ENCODE measurements at regions not wholly inside any gene's neighbourhood (a gene's known extent, or its start where the extent isn't known, plus 50 kb on each side); places are given as distances from the start of the nearest gene placed in this dataset.

GRCh38 chr5:135188233-135188914 is 154.3 kb upstream of the PITX1 start:
- H3K4me3 ChIP-seq (ENCODE audit: low read depth, low read length) = no peak overlapping the region
- CTCF ChIA-PET = interaction anchor here (0.8 to 1.6 kb wide), 4 partner anchors 177 to 223 kb away, joined by 3 to 5 read pairs (median 3); no protein-coding TSS in a partner anchor
- TF ChIP-seq CTCF (IDR thresholded peaks at IDR 0.05; ENCODE audit: insufficient read depth, low read depth, low read length) = no peak

GRCh38 chr5:135186662-135187522 is 152.9 kb upstream of the PITX1 start:
- POLR2A ChIA-PET = no interaction called here
- no peak for TF ChIP-seq CTCF (IDR thresholded peaks at IDR 0.05; ENCODE audit: insufficient read depth, low read depth, low read length)
- CTCF ChIA-PET = interaction anchor here (0.5 to 1.6 kb wide), 4 partner anchors 175 to 256 kb away, joined by 3 to 5 read pairs (median 3); no protein-coding TSS in a partner anchor

More at GRCh38 chr5:135188233-135188914, 154.3 kb upstream of the PITX1 start:
- Histone ChIP-seq H3K36me3 (ENCODE audit: control insufficient read depth, insufficient read depth, low read length) (no peaks in the 10 kb centered on the region), H3K27me3 (ENCODE audit: control insufficient read depth, insufficient read depth, low read length) (no peaks in the 10 kb centered on the region)
- POLR2A ChIA-PET = interaction anchor here (0.6 kb wide), 1 partner anchor 226 kb away, joined by 6 read pairs; no protein-coding TSS in a partner anchor
- DNase-seq (ENCODE audit: low read depth) = no peak

GRCh38 chr5:135185481-135186065 is 151.5 kb upstream of the PITX1 start:
- ChIA-PET POLR2A (no interaction called here), CTCF (interaction anchor here (0.7 to 1.1 kb wide), 2 partner anchors 12 to 249 kb away, joined by 3 to 4 read pairs; no protein-coding TSS in a partner anchor)
- no peak for TF ChIP-seq CTCF (IDR thresholded peaks at IDR 0.05; ENCODE audit: insufficient read depth, low read depth, low read length)
- no peaks in the 10 kb centered on the region for H3K27me3 ChIP-seq (ENCODE audit: control insufficient read depth, insufficient read depth, low read length)
- no peaks in the 10 kb centered on the region for H3K36me3 ChIP-seq (ENCODE audit: control insufficient read depth, insufficient read depth, low read length)
- H3K4me3 ChIP-seq (ENCODE audit: low read depth, low read length) = no peak overlapping the region
- DNase-seq (ENCODE audit: low read depth) = no peak

More at GRCh38 chr5:135186662-135187522, 152.9 kb upstream of the PITX1 start:
- no peak for DNase-seq (ENCODE audit: low read depth)
- Histone ChIP-seq H3K27me3 (ENCODE audit: control insufficient read depth, insufficient read depth, low read length) (no peaks in the 10 kb centered on the region), H3K4me3 (ENCODE audit: low read depth, low read length) (no peak overlapping the region), H3K36me3 (ENCODE audit: control insufficient read depth, insufficient read depth, low read length) (no peaks in the 10 kb centered on the region)

- no peak overlapping the region for H3K4me3 ChIP-seq (ENCODE audit: low read depth, low read length)
- ChIA-PET POLR2A (no interaction called here), CTCF (no interaction called here)
- H3K27me3 ChIP-seq (ENCODE audit: control insufficient read depth, insufficient read depth, low read length) = no peaks in the 10 kb centered on the region; the same call in 1 of the 2 replicates
- no peak for TF ChIP-seq CTCF (IDR thresholded peaks at IDR 0.05; ENCODE audit: insufficient read depth, low read depth, low read length)
- H3K36me3 ChIP-seq (ENCODE audit: control insufficient read depth, insufficient read depth, low read length) = no peaks in the 10 kb centered on the region
- no peak for DNase-seq (ENCODE audit: low read depth)
Measured at GRCh38 chr5:135184646-135185045, 150.6 kb upstream of the PITX1 start.

GRCh38 chr5:135183464-135183863 is 149.4 kb upstream of the PITX1 start:
- ChIA-PET CTCF (interaction anchor here (1.5 kb wide), 1 partner anchor 11 kb away, joined by 4 read pairs; no protein-coding TSS in a partner anchor), POLR2A (no interaction called here)
- DNase-seq (ENCODE audit: low read depth) = no peak

More at GRCh38 chr5:135183464-135183863, 149.4 kb upstream of the PITX1 start:
- no peaks in the 10 kb centered on the region; the same call in 1 of the 2 replicates for H3K27me3 ChIP-seq (ENCODE audit: control insufficient read depth, insufficient read depth, low read length)
- no peak overlapping the region for H3K4me3 ChIP-seq (ENCODE audit: low read depth, low read length)
- no peaks in the 10 kb centered on the region for H3K36me3 ChIP-seq (ENCODE audit: control insufficient read depth, insufficient read depth, low read length)
- no peak for TF ChIP-seq CTCF (IDR thresholded peaks at IDR 0.05; ENCODE audit: insufficient read depth, low read depth, low read length)

Data from BJ (cell line).